Liver (tissue), 8 donors: ENCODE measurements at regions not wholly inside any gene's neighbourhood (a gene's known extent, or its start where the extent isn't known, plus 50 kb on each side); places are given as distances from the start of the nearest gene placed in this dataset.

ENCODE experiments used
- DNase-seq: peaks from one replicate; pipeline ENCODE4 v3.0.0-alpha.2; 2017; ENCODE audit warnings: low spot score
- H3K27ac ChIP-seq, 2 donors: one replicate each; pipeline ENCODE4 v1.7.0; 2013; ENCODE audit warnings: inconsistent platforms in 2 of 2, low read length in 2 of 2, control low read depth in 1 of 2, low read depth in 1 of 2, mild to moderate bottlenecking in 1 of 2
- H3K27me3 ChIP-seq, 4 donors: one replicate each; pipeline versions ENCODE4 v1.6.1 to v1.7.0; 2013; ENCODE audit warnings: low read length in 3 of 4, inconsistent platforms in 1 of 4, mild to moderate bottlenecking in 1 of 4, moderate library complexity in 1 of 4; ENCODE audit not compliant: control insufficient read depth in 4 of 4, insufficient read depth in 4 of 4
- H3K36me3 ChIP-seq, 4 donors: one replicate each; pipeline versions ENCODE4 v1.6.1 to v1.7.0; 2013; ENCODE audit warnings: low read length in 3 of 4, mild to moderate bottlenecking in 3 of 4, low read depth in 1 of 4, moderate library complexity in 1 of 4; ENCODE audit not compliant: control insufficient read depth in 4 of 4, insufficient read depth in 3 of 4
- H3K4me1 ChIP-seq, 4 donors: one replicate each; pipeline versions ENCODE4 v1.6.1 to v1.7.0; 2013; ENCODE audit warnings: low read length in 3 of 4, mild to moderate bottlenecking in 3 of 4, moderate library complexity in 1 of 4; ENCODE audit not compliant: control insufficient read depth in 4 of 4, insufficient read depth in 4 of 4
- H3K4me3 ChIP-seq, 3 donors: one replicate each; pipeline versions ENCODE4 v1.6.1 to v1.7.0; 2013; ENCODE audit warnings: low read length in 3 of 3, control low read depth in 1 of 3, low read depth in 1 of 3, mild to moderate bottlenecking in 1 of 3
- H3K9ac ChIP-seq, 2 donors: one replicate each; pipeline ENCODE4 v1.7.0; 2013; ENCODE audit warnings: low read length in 2 of 2, mild to moderate bottlenecking in 2 of 2, moderate library complexity in 2 of 2, control low read depth in 1 of 2, low read depth in 1 of 2
- H3K9me3 ChIP-seq, 4 donors: one replicate each; pipeline versions ENCODE4 v1.6.1 to v1.7.0; 2013; ENCODE audit warnings: low read length in 3 of 4; ENCODE audit not compliant: control insufficient read depth in 4 of 4
- ATF3 ChIP-seq: IDR thresholded peaks from 2 replicates; pipeline ENCODE4 v1.6.1; 2016; ENCODE audit warnings: antibody characterized with exemption
- CTCF ChIP-seq: fragments of 150-350 bp; IDR thresholded peaks from 2 replicates; pipeline ENCODE4 v1.5.1; 2017; ENCODE audit warnings: improper control_type of control experiment, low read depth, low read length; ENCODE audit not compliant: missing input control
- EGR1 ChIP-seq, 2 donors: IDR thresholded peaks; 2 replicates each; pipeline ENCODE4 v1.6.1; 2016 to 2018; ENCODE audit warnings: antibody characterized with exemption in 2 of 2, low read depth in 2 of 2
- FOXA1 ChIP-seq: IDR thresholded peaks from 2 replicates; pipeline ENCODE4 v1.6.1; 2016; ENCODE audit warnings: antibody characterized with exemption
- FOXA2 ChIP-seq: IDR thresholded peaks from 2 replicates; pipeline ENCODE4 v1.6.1; 2016; ENCODE audit warnings: antibody characterized with exemption
- GABPA ChIP-seq, 2 donors: IDR thresholded peaks in 1 of 2; conservative IDR thresholded peaks in 1 of 2; 2 replicates each; pipeline ENCODE4 v1.6.1; 2016; ENCODE audit warnings: antibody characterized with exemption in 2 of 2, mild to moderate bottlenecking in 1 of 2, moderate library complexity in 1 of 2
- HNF4A ChIP-seq, 2 donors: conservative IDR thresholded peaks; 2 replicates each; pipeline ENCODE4 v1.6.1; 2016; ENCODE audit warnings: antibody characterized with exemption in 2 of 2, mild to moderate bottlenecking in 2 of 2
- JUND ChIP-seq, 2 donors: IDR thresholded peaks; 2 replicates each; pipeline ENCODE4 v1.6.1; 2016; ENCODE audit warnings: antibody characterized with exemption in 2 of 2
- MAX ChIP-seq: IDR thresholded peaks from 2 replicates; pipeline ENCODE4 v1.6.1; 2016; ENCODE audit warnings: antibody characterized with exemption
- NR2F2 ChIP-seq: IDR thresholded peaks from 2 replicates; pipeline ENCODE4 v1.6.1; 2016; ENCODE audit warnings: antibody characterized with exemption
- RAD21 ChIP-seq, 2 donors: IDR thresholded peaks; 2 replicates each; pipeline ENCODE4 v1.6.1; 2016; ENCODE audit warnings: antibody characterized with exemption in 2 of 2, mild to moderate bottlenecking in 2 of 2
- REST ChIP-seq: IDR thresholded peaks from 2 replicates; pipeline ENCODE4 v1.6.1; 2016; ENCODE audit warnings: antibody characterized with exemption, mild to moderate bottlenecking
- RXRA ChIP-seq, 2 donors: IDR thresholded peaks; 2 replicates each; pipeline ENCODE4 v1.6.1; 2017 to 2018; ENCODE audit warnings: antibody characterized with exemption in 2 of 2, mild to moderate bottlenecking in 1 of 2
- SP1 ChIP-seq: IDR thresholded peaks from 2 replicates; pipeline ENCODE4 v1.6.1; 2018; ENCODE audit warnings: antibody characterized with exemption, mild to moderate bottlenecking
- TAF1 ChIP-seq: conservative IDR thresholded peaks from 2 replicates; pipeline ENCODE4 v1.6.1; 2016; ENCODE audit warnings: antibody characterized with exemption, mild to moderate bottlenecking
- ZBTB33 ChIP-seq: IDR thresholded peaks from 2 replicates; pipeline ENCODE4 v1.6.1; 2016; ENCODE audit warnings: antibody characterized with exemption
- WGBS: extraction: QIAGEN DNeasy Blood & Tissue Kit; methylation state at CpG from one replicate; pipeline ENCODE4 v1.1.7; 2013; 5-methylcytosine and 5-hydroxymethylcytosine counted together
- donor health status: healthy.
- donor health status: healthy.
- donor health status: healthy.
- donor health status: healthy.
- donor health status: healthy.

- H3K27me3 ChIP-seq, result no peaks in the 10 kb centered on the region
- H3K9me3 ChIP-seq, result no peaks in the 10 kb centered on the region
- no peaks in the 10 kb centered on the region for H3K4me1 ChIP-seq
- no peak for DNase-seq
- no peaks in the 10 kb centered on the region for H3K36me3 ChIP-seq
- H3K9ac ChIP-seq, result no peak overlapping the region
- 87% methylated on average over 7 of the region's 7 CpGs for WGBS
- H3K4me3 ChIP-seq, result no peak overlapping the region
- TF ChIP-seq HNF4A (conservative IDR thresholded peaks at IDR 0.05), result no peak
- TF ChIP-seq ATF3, result no peak
- no peak for TF ChIP-seq RXRA (IDR thresholded peaks at IDR 0.05)
- no peak for TF ChIP-seq GABPA (IDR thresholded peaks at IDR 0.05 in 1 of 2, conservative IDR thresholded peaks at IDR 0.05 in 1 of 2)
- no peak for TF ChIP-seq REST
- no peak for TF ChIP-seq FOXA2
- no peak for TF ChIP-seq MAX
- no peak for TF ChIP-seq RAD21 (IDR thresholded peaks at IDR 0.05)
- TF ChIP-seq NR2F2, result no peak
- no peak for TF ChIP-seq TAF1
- TF ChIP-seq SP1, result no peak
- H3K27ac ChIP-seq, result no peak overlapping the region
These were observed 313.2 kb downstream of the PIK3C3 start for GRCh38 chr18:42268186-42268725.

- H3K4me3 ChIP-seq, result no peak overlapping the region
- DNase-seq, result no peak
- H3K4me1 ChIP-seq, result no peaks in the 10 kb centered on the region
- WGBS, result 74% methylated on average over 5 of the region's 5 CpGs
- no peaks in the 10 kb centered on the region for H3K9me3 ChIP-seq
- H3K27ac ChIP-seq, result no peak overlapping the region
- H3K27me3 ChIP-seq, result no peaks in the 10 kb centered on the region
- TF ChIP-seq CTCF, result no peak
- no peak for TF ChIP-seq FOXA1
- TF ChIP-seq REST, result no peak
- no peak for TF ChIP-seq EGR1 (IDR thresholded peaks at IDR 0.05; ENCODE audit: low read depth in 2 of 2)
- no peak for TF ChIP-seq NR2F2
- TF ChIP-seq ATF3, result no peak
- TF ChIP-seq RXRA (IDR thresholded peaks at IDR 0.05), result no peak
- TF ChIP-seq MAX, result no peak
- no peak for TF ChIP-seq HNF4A (conservative IDR thresholded peaks at IDR 0.05)
- no peak for TF ChIP-seq SP1
- no peak for TF ChIP-seq JUND (IDR thresholded peaks at IDR 0.05)
- no peak for TF ChIP-seq TAF1
- TF ChIP-seq RAD21 (IDR thresholded peaks at IDR 0.05), result no peak
- no peak for TF ChIP-seq GABPA (IDR thresholded peaks at IDR 0.05 in 1 of 2, conservative IDR thresholded peaks at IDR 0.05 in 1 of 2)
- no peak for TF ChIP-seq ZBTB33
- no peaks in the 10 kb centered on the region for H3K36me3 ChIP-seq
- H3K9ac ChIP-seq, result no peak overlapping the region
These were observed 313.8 kb downstream of the PIK3C3 start for GRCh38 chr18:42268798-42269197.
